GM13976 (cell line): ENCODE measurements at regions not wholly inside any gene's neighbourhood (a gene's known extent, or its start where the extent isn't known, plus 50 kb on each side); places are given as distances from the start of the nearest gene placed in this dataset.

Source experiments
- DNase-seq: peaks from one replicate; pipeline ENCODE4 v3.0.0; 2012; ENCODE audit warnings: low spot score
- CTCF ChIP-seq: IDR thresholded peaks from 2 replicates; pipeline ENCODE4 v1.5.1; 2012; ENCODE audit warnings: borderline replicate concordance, mild to moderate bottlenecking; ENCODE audit not compliant: insufficient read depth; ENCODE audit errors: extremely low read depth, missing control alignments, control extremely low read depth
- in situ Hi-C: fragments of 300-500 bp; cut with MboI; formaldehyde crosslinking; loops from one replicate; pipeline ENCODE4 v1.12.0; 2022; ENCODE audit warnings: low sequenced_read_pairs, mixed read lengths, inconsistent platforms; ENCODE audit not compliant: unreplicated experiment

GRCh38 chr1:208841436-208841835 is 597.3 kb upstream of the PLXNA2 start:
- in situ Hi-C loops = no loop called here
- no peak for TF ChIP-seq CTCF
- no peak for DNase-seq

- no peak for TF ChIP-seq CTCF
- in situ Hi-C loops = no loop called here
- DNase-seq = no peak
Measured at GRCh38 chr1:208842451-208842850, 598.3 kb upstream of the PLXNA2 start.

- no peak for DNase-seq
- no peak for TF ChIP-seq CTCF
- in situ Hi-C loops = no loop called here
Measured at GRCh38 chr1:208844158-208844557, 600.0 kb upstream of the PLXNA2 start.

GRCh38 chr1:208848854-208849253 is 604.7 kb upstream of the PLXNA2 start:
- in situ Hi-C loops = no loop called here
- no peak for DNase-seq
- no peak for TF ChIP-seq CTCF

- DNase-seq = no peak
- in situ Hi-C loops = no loop called here
- TF ChIP-seq CTCF = no peak
Measured at GRCh38 chr1:208850442-208850841, 606.3 kb upstream of the PLXNA2 start.

GRCh38 chr1:208851366-208851765 is 607.2 kb upstream of the PLXNA2 start:
- in situ Hi-C loops = no loop called here
- DNase-seq = no peak
- TF ChIP-seq CTCF = no peak

GRCh38 chr1:208852911-208853310 is 608.7 kb upstream of the PLXNA2 start:
- in situ Hi-C loops = no loop called here
- no peak for DNase-seq

More at GRCh38 chr1:208852911-208853310, 608.7 kb upstream of the PLXNA2 start:
- TF ChIP-seq CTCF = no peak
